ENCODE measurements at regions not wholly inside any gene's neighbourhood (a gene's known extent, or its start where the extent isn't known, plus 50 kb on each side); places are given as distances from the start of the nearest gene placed in this dataset.

DNA sequence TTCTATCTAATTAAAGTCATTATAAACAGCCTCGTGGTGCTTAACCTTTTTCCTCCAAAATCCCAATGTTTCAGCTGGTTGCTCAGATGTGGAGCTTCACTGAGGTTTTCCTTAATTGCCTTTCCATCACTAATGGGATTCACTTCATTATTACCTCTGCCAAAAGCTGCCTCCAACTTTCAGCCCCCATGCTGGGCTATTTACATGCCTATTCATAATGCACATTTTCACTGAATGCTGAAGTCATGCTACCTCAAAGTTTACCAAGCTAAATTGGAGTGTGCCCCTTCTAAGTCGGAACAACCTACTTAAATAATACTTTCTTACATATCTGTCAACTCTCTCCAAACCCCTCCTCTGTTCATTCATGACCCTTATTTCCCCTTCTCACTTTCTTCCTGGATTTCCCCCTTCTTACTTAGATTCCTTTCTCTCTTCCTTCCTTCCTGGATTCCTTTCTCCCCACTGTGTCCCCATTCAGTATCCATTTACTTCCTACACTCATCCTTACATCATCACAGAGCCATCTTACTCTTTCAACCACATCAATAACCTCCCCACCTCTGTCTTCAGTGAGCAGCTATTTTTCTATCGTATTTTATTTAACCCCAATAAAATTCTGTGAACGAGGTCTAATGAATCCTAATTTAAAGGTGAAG is 887.3 kb upstream of the TENM4 start:
- Histone ChIP-seq H3K36me3 (ENCODE audit: control insufficient read depth in 4 of 4, insufficient read depth in 4 of 4, low read length in 4 of 4) (no peaks in the 10 kb centered on the region), H3K27ac (ENCODE audit: low read depth in 1 of 2, low read length in 1 of 2) (no peak overlapping the region), H3K4me1 (ENCODE audit: control insufficient read depth in 5 of 5, insufficient read depth in 5 of 5, low read length in 5 of 5) (no peaks in the 10 kb centered on the region), H3K9me3 (ENCODE audit: control insufficient read depth in 4 of 4, insufficient read depth in 3 of 4, low read length in 3 of 4) (peaks cover 0 to 2% (median 0%) of the 10 kb centered on the region in 4 donors), H3K4me3 (no peak overlapping the region), H3K9ac (ENCODE audit: insufficient read depth in 1 of 2, low read length in 2 of 2) (no peak overlapping the region), H3K27me3 (ENCODE audit: control insufficient read depth in 3 of 3, insufficient read depth in 3 of 3, low read length in 2 of 3) (no peaks in the 10 kb centered on the region)
- no peak for TF ChIP-seq CTCF (IDR thresholded peaks at IDR 0.05; ENCODE audit: control extremely low read depth, extremely low read depth)
- ATAC-seq (ENCODE audit: insufficient read depth, low FRiP score) (no peak), DNase-seq (no peak)
- WGBS, 2 donors: 62 to 69% methylated on average over 4 of the region's 4 CpGs

DNA sequence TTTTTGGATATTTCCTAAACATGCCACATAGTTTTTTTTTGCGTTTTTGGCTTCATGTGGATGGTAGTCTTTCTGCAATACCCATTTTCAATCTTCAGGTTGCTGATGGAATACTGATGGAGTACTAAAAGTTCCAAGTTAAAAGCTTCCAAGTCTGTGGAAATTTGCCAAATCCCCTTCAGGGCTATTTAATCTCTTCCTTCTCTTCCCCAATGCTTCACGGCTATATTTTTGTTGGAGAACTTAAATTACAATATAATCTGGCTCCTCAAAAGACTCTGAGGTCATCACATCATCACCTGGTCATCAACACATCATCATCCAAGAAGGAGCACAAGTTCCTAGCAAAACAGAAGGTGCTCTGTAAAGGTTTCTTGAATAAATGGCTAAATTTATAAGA is 881.0 kb upstream of the TENM4 start:
- Histone ChIP-seq H3K27ac (ENCODE audit: low read depth in 1 of 2, low read length in 1 of 2) (no peak overlapping the region), H3K36me3 (ENCODE audit: control insufficient read depth in 4 of 4, insufficient read depth in 4 of 4, low read length in 4 of 4) (no peaks in the 10 kb centered on the region), H3K4me3 (no peak overlapping the region), H3K9me3 (ENCODE audit: control insufficient read depth in 4 of 4, insufficient read depth in 3 of 4, low read length in 3 of 4) (no peaks in the 10 kb centered on the region), H3K4me1 (ENCODE audit: control insufficient read depth in 5 of 5, insufficient read depth in 5 of 5, low read length in 5 of 5) (no peaks in the 10 kb centered on the region), H3K27me3 (ENCODE audit: control insufficient read depth in 3 of 3, insufficient read depth in 3 of 3, low read length in 2 of 3) (no peaks in the 10 kb centered on the region), H3K9ac (ENCODE audit: insufficient read depth in 1 of 2, low read length in 2 of 2) (no peak overlapping the region)
- ATAC-seq (ENCODE audit: insufficient read depth, low FRiP score) (no peak), DNase-seq (no peak)
- WGBS, 2 donors: 59 to 66% methylated on average over 2 of the region's 2 CpGs
- no peak for TF ChIP-seq CTCF (IDR thresholded peaks at IDR 0.05; ENCODE audit: control extremely low read depth, extremely low read depth)

- Histone ChIP-seq H3K9ac (ENCODE audit: insufficient read depth in 1 of 2, low read length in 2 of 2) (no peak overlapping the region), H3K27me3 (ENCODE audit: control insufficient read depth in 3 of 3, insufficient read depth in 3 of 3, low read length in 2 of 3) (no peaks in the 10 kb centered on the region), H3K9me3 (ENCODE audit: control insufficient read depth in 4 of 4, insufficient read depth in 3 of 4, low read length in 3 of 4) (no peaks in the 10 kb centered on the region), H3K4me3 (no peak overlapping the region), H3K27ac (ENCODE audit: low read depth in 1 of 2, low read length in 1 of 2) (no peak overlapping the region), H3K36me3 (ENCODE audit: control insufficient read depth in 4 of 4, insufficient read depth in 4 of 4, low read length in 4 of 4) (no peaks in the 10 kb centered on the region), H3K4me1 (ENCODE audit: control insufficient read depth in 5 of 5, insufficient read depth in 5 of 5, low read length in 5 of 5) (no peaks in the 10 kb centered on the region)
- DNase-seq (no peak), ATAC-seq (ENCODE audit: insufficient read depth, low FRiP score) (no peak)
- 87 to 88% methylated on average over 4 of the region's 4 CpGs for WGBS, 2 donors
- TF ChIP-seq CTCF (IDR thresholded peaks at IDR 0.05; ENCODE audit: control extremely low read depth, extremely low read depth): no peak
Measured at GRCh38 chr11:80320765-80321164, 879.9 kb upstream of the TENM4 start.

GRCh38 chr11:80320226-80320625 is 879.4 kb upstream of the TENM4 start:
- H3K27ac ChIP-seq (ENCODE audit: low read depth in 1 of 2, low read length in 1 of 2): no peak overlapping the region
- no peak for TF ChIP-seq CTCF (IDR thresholded peaks at IDR 0.05; ENCODE audit: control extremely low read depth, extremely low read depth)
- WGBS, 2 donors: 75% methylated on average over 1 of the region's 1 CpG
- no peaks in the 10 kb centered on the region for H3K36me3 ChIP-seq (ENCODE audit: control insufficient read depth in 4 of 4, insufficient read depth in 4 of 4, low read length in 4 of 4)
- H3K27me3 ChIP-seq (ENCODE audit: control insufficient read depth in 3 of 3, insufficient read depth in 3 of 3, low read length in 2 of 3): no peaks in the 10 kb centered on the region
- no peaks in the 10 kb centered on the region for H3K9me3 ChIP-seq (ENCODE audit: control insufficient read depth in 4 of 4, insufficient read depth in 3 of 4, low read length in 3 of 4)
- no peak overlapping the region for H3K4me3 ChIP-seq
- no peaks in the 10 kb centered on the region for H3K4me1 ChIP-seq (ENCODE audit: control insufficient read depth in 5 of 5, insufficient read depth in 5 of 5, low read length in 5 of 5)
- no peak overlapping the region for H3K9ac ChIP-seq (ENCODE audit: insufficient read depth in 1 of 2, low read length in 2 of 2)
- DNase-seq: no peak
- ATAC-seq (ENCODE audit: insufficient read depth, low FRiP score): no peak

Measured in lung (tissue), 11 donors.